ENCODE measurements at regions not wholly inside any gene's neighbourhood (a gene's known extent, or its start where the extent isn't known, plus 50 kb on each side); places are given as distances from the start of the nearest gene placed in this dataset.
A peak's percentile ranks its signal among the peaks of the same experiment; 100 is the strongest.
"Not testable (repeated sequence)": the region's sequence is repeated elsewhere in the genome, so short reads cannot be mapped to it uniquely, and the experiment has no call there.

GRCh38 chr5:120132347-120132746 lies 331.8 kb upstream of the PRR16 start:
- H3K79me1 ChIP-seq (ENCODE audit: low read depth in 1 of 2, low read length in 2 of 2); POLR2A ChIA-PET (ENCODE audit: unreplicated experiment); intact Hi-C loops (cut with micrococcal nuclease); H3K9ac ChIP-seq (ENCODE audit: low read depth, low read length); H3K27ac ChIP-seq (ENCODE audit: insufficient read depth, low read length); H4K20me1 ChIP-seq (ENCODE audit: insufficient read depth, low read length); H3K56ac ChIP-seq (ENCODE audit: extremely low read depth, insufficient read depth, low read length); H3K4me1 ChIP-seq (ENCODE audit: control insufficient read depth, insufficient read depth, low read length); in situ Hi-C loops (cut with MboI; ENCODE audit: low sequenced_read_pairs); H3K18ac ChIP-seq (ENCODE audit: low read depth, low read length); H3K27me3 ChIP-seq (ENCODE audit: control insufficient read depth, insufficient read depth, low read length); CTCF ChIA-PET; dilution Hi-C loops (cut with HindIII; ENCODE audit: low sequenced_read_pairs, unreplicated experiment); H2AK9ac ChIP-seq (replicated peaks; ENCODE audit: low read depth, low read length, poor library complexity); H2BK5ac ChIP-seq (ENCODE audit: low read depth, low read length, poor library complexity, severe bottlenecking); H3K4me3 ChIP-seq (ENCODE audit: insufficient read depth, low read depth, low read length); H3K14ac ChIP-seq (replicated peaks; ENCODE audit: low read depth, low read length); H4K91ac ChIP-seq (ENCODE audit: insufficient read depth, low read depth, low read length); BruUV-seq (replicated peaks); H3K36me3 ChIP-seq (ENCODE audit: control insufficient read depth, insufficient read depth, low read length); H2AFZ ChIP-seq (replicated peaks; ENCODE audit: low read length, poor library complexity); H2BK120ac ChIP-seq (ENCODE audit: low read depth, low read length); DNase-seq; H4K5ac ChIP-seq (ENCODE audit: low read depth, low read length); H2BK15ac ChIP-seq (ENCODE audit: low read depth, low read length); H3K4me2 ChIP-seq (ENCODE audit: low read depth, low read length); H2AK5ac ChIP-seq (ENCODE audit: low read depth, low read length); ATAC-seq (ENCODE audit: low read depth); H2BK20ac ChIP-seq (ENCODE audit: low read depth, low read length); H3K9me1 ChIP-seq (ENCODE audit: insufficient read depth, low read length); H3K4ac ChIP-seq (ENCODE audit: low read depth, low read length); H3K23ac ChIP-seq (ENCODE audit: low read depth, low read length); H3K9me3 ChIP-seq (ENCODE audit: control insufficient read depth, insufficient read depth, low read length): not testable (repeated sequence)
- H4K8ac ChIP-seq (ENCODE audit: low read depth in 2 of 2, low read length in 2 of 2), result 0 out of 4 replicates have a peak overlapping the region, but pooled peaks of 1 of the 2 experiments have one; percentile 9
- WGBS, 2 experiments (ENCODE audit: extremely low coverage in 2 of 2, insufficient read length in 1 of 2), result no CpG with 5 or more reads among the region's 7 CpGs
